K562 (cell line): ENCODE measurements at regions not wholly inside any gene's neighbourhood (a gene's known extent, or its start where the extent isn't known, plus 50 kb on each side); places are given as distances from the start of the nearest gene placed in this dataset.
A peak's percentile ranks its signal among the peaks of the same experiment; 100 is the strongest.

Experiments
- ATAC-seq: fragments of 200-7000 bp; cut with Tn5 transposase; 3 replicates; pipeline ENCODE4 v1.9.1; 2020; ENCODE audit warnings: moderate library complexity
- BruUV-seq: library from RNA; stranded (reverse); fragments of 400-500 nt; replicated peaks from 2 replicates; lab custom pipeline; 2021; lab: Mats Ljungman, UMichigan
- CTCF ChIA-PET: fragments of 300-600 bp; formaldehyde crosslinking; extraction: SDS; loops from one replicate; lab custom pipeline; 2021; ENCODE audit warnings: low intra/inter-chr PET ratio; lab: Yijun Ruan, JAX
- POLR2A ChIA-PET: fragments of 300-600, 350-650 bp; sonication (Branson Sonifier 250); formaldehyde crosslinking; extraction: SDS; loops from one replicate; lab custom pipeline; 2021; ENCODE audit warnings: antibody characterized with exemption, inconsistent platforms; lab: Yijun Ruan, JAX
- DNase-seq, 4 experiments: peaks; one replicate each; pipeline versions ENCODE4 v3.0.0 to v3.0.0-alpha.2; 2011 to 2018; ENCODE audit warnings: low spot score in 3 of 4, mixed read lengths in 3 of 4; ENCODE audit errors: extremely low read depth in 1 of 4
- FAIRE-seq: peaks from 2 replicates; lab custom pipeline; 2011; peaks lifted over from hg19 to GRCh38; lab: Jason Lieb, UNC
- H2AFZ ChIP-seq: 2 replicates; pipeline ENCODE4 v1.6.0; 2011; ENCODE audit warnings: low read depth, low read length, control low read depth, inconsistent platforms
- H3K27ac ChIP-seq: fragments of 200-600 bp; 3 replicates; pipeline ENCODE4 v1.8.0; 2011; ENCODE audit warnings: low read depth, mild to moderate bottlenecking, control low read depth, inconsistent platforms, low read length, moderate library complexity, mixed read lengths; ENCODE audit errors: extremely low read depth
- H3K27me3 ChIP-seq, 2 experiments: fragments of 300-600 bp in 1 of 2; 2 replicates in 1 of 2; 3 replicates in 1 of 2; pipeline versions ENCODE4 v1.6.0 to v1.8.0; 2011; ENCODE audit warnings: inconsistent platforms in 2 of 2, low read length in 2 of 2, mild to moderate bottlenecking in 1 of 2, mixed read lengths in 1 of 2, moderate library complexity in 1 of 2; ENCODE audit not compliant: control insufficient read depth in 2 of 2, insufficient read depth in 2 of 2
- H3K36me3 ChIP-seq: fragments of 300-600 bp; 3 replicates; pipeline ENCODE4 v1.8.0; 2011; ENCODE audit warnings: mild to moderate bottlenecking, low read length, inconsistent platforms; ENCODE audit not compliant: control insufficient read depth, insufficient read depth
- H3K4me1 ChIP-seq, 2 experiments: fragments of 200-600 bp in 1 of 2; replicated peaks in 1 of 2; 2 replicates in 1 of 2; 3 replicates in 1 of 2; pipeline versions ENCODE4 v1.5.1 to v1.8.0; 2011; ENCODE audit warnings: inconsistent platforms in 2 of 2, low read length in 2 of 2, mild to moderate bottlenecking in 1 of 2, mixed read lengths in 1 of 2, moderate library complexity in 1 of 2; ENCODE audit not compliant: control insufficient read depth in 2 of 2, insufficient read depth in 2 of 2
- H3K4me2 ChIP-seq: 2 replicates; pipeline ENCODE4 v1.6.1; 2011; ENCODE audit warnings: low read length, control low read depth, inconsistent platforms, mixed read lengths; ENCODE audit not compliant: insufficient read depth
- H3K4me3 ChIP-seq: fragments of 200-600 bp; sonication (generic), shearing (Covaris generic); 2 replicates; pipeline ENCODE4 v1.5.1; 2016; ENCODE audit warnings: control low read depth, inconsistent platforms
- H3K79me2 ChIP-seq: fragments of 200-600 bp; 3 replicates; pipeline ENCODE4 v1.8.0; 2011; ENCODE audit warnings: low read length, inconsistent platforms; ENCODE audit not compliant: control insufficient read depth, insufficient read depth
- H3K9ac ChIP-seq, 2 experiments: 2 replicates each; pipeline versions ENCODE4 v1.6.0 to v1.6.1; 2011; ENCODE audit warnings: low read depth in 2 of 2, low read length in 2 of 2, control low read depth in 1 of 2, inconsistent platforms in 1 of 2, mild to moderate bottlenecking in 1 of 2, mixed read lengths in 1 of 2; ENCODE audit not compliant: insufficient read depth in 1 of 2
- H3K9me1 ChIP-seq: one replicate; pipeline ENCODE4 v1.6.0; 2011; ENCODE audit warnings: inconsistent platforms, mild to moderate bottlenecking, low read length, moderate library complexity; ENCODE audit not compliant: control insufficient read depth, insufficient read depth
- H3K9me3 ChIP-seq: replicated peaks from 2 replicates; pipeline ENCODE4 v1.5.1; 2011; ENCODE audit warnings: low read depth, low read length, inconsistent platforms; ENCODE audit not compliant: control insufficient read depth, insufficient read depth
- H4K20me1 ChIP-seq: replicated peaks from 2 replicates; pipeline ENCODE4 v1.6.1; 2011; ENCODE audit warnings: low read length, inconsistent platforms, mixed read lengths; ENCODE audit not compliant: control insufficient read depth, insufficient read depth
- BMI1 ChIP-seq: fragments of 150-350 bp; IDR thresholded peaks from 2 replicates; pipeline ENCODE4 v1.6.1; 2014; ENCODE audit warnings: low read length
- CREBBP ChIP-seq: IDR thresholded peaks from one replicate; pipeline ENCODE4 v1.6.1; 2012; ENCODE audit warnings: low read depth, mild to moderate bottlenecking, control low read depth, inconsistent platforms, low read length
- MYBL2 ChIP-seq, 2 experiments: fragments of 450-650 bp in 1 of 2; sonication (generic) in 1 of 2; formaldehyde crosslinking in 1 of 2; IDR thresholded peaks; 2 replicates each; pipeline versions ENCODE4 v1.6.1 to v1.8.1; 2017 to 2022; ENCODE audit warnings: borderline replicate concordance in 1 of 2, inconsistent platforms in 1 of 2, low read depth in 1 of 2, mild to moderate bottlenecking in 1 of 2, missing genetic modification reagents in 1 of 2, moderate library complexity in 1 of 2
- PHF8 ChIP-seq: fragments of 200-600 bp; sonication (generic); IDR thresholded peaks from 2 replicates; pipeline ENCODE4 v1.6.1; 2012; ENCODE audit warnings: mixed run types, mild to moderate bottlenecking, inconsistent platforms, low read length, moderate library complexity, borderline replicate concordance
- RAD21 ChIP-seq, 2 experiments: fragments of 250-450 bp in 1 of 2; fragments of 450-650 bp in 1 of 2; sonication (Bioruptor Pico) in 1 of 2; formaldehyde crosslinking in 1 of 2; IDR thresholded peaks in 1 of 2; conservative IDR thresholded peaks in 1 of 2; 2 replicates each; pipeline versions ENCODE4 v1.4.0 to v1.8.0; 2020 to 2022; ENCODE audit warnings: mild to moderate bottlenecking in 2 of 2, moderate library complexity in 1 of 2
- STAG1 ChIP-seq: sonication (generic); formaldehyde crosslinking; IDR thresholded peaks from 2 replicates; pipeline ENCODE4 v1.5.0; 2020; ENCODE audit warnings: missing genetic modification reagents, borderline replicate concordance
- ZNF212 ChIP-seq: fragments of 450-650 bp; formaldehyde crosslinking; IDR thresholded peaks from 2 replicates; pipeline ENCODE4 v1.4.0; 2020; ENCODE audit warnings: mild to moderate bottlenecking
- WGBS: fragments of 100-300 bp; shearing (Covaris generic); methylation state at CpG from one replicate; pipeline ENCODE4 v1.1.6; 2016; ENCODE audit warnings: low coverage, mixed read lengths; ENCODE audit not compliant: insufficient coverage; ENCODE audit errors: missing lambda C conversion rate; 5-methylcytosine and 5-hydroxymethylcytosine counted together
- in situ Hi-C: fragments of 300-500 bp; cut with MboI; formaldehyde crosslinking; loops from 4 replicates; pipeline ENCODE4 v1.15.0; 2018; ENCODE audit warnings: inconsistent platforms, mixed read lengths
- intact Hi-C: fragments of 100-400 bp; cut with micrococcal nuclease; formaldehyde crosslinking; loops from 2 replicates; pipeline ENCODE4 v1.14.2; 2022
- TF ChIP-seq, protein P1 (sequence below), 2 experiments: fragments of 450-650 bp; formaldehyde crosslinking in 1 of 2; IDR thresholded peaks; 2 replicates each; pipeline versions ENCODE4 v1.4.0 to v1.6.1; 2014 to 2020; ENCODE audit warnings: mild to moderate bottlenecking in 2 of 2, borderline replicate concordance in 1 of 2, low read depth in 1 of 2
- TF ChIP-seq, protein P2 (sequence below), 3 experiments: IDR thresholded peaks in 2 of 3; conservative IDR thresholded peaks in 1 of 3; 2 replicates each; pipeline ENCODE4 v1.5.1; 2011 to 2012; ENCODE audit warnings: low read length in 3 of 3, mild to moderate bottlenecking in 3 of 3, control low read depth in 2 of 3, improper control_type of control experiment in 1 of 3, inconsistent platforms in 1 of 3, low read depth in 1 of 3, mixed read lengths in 1 of 3, moderate library complexity in 1 of 3; ENCODE audit not compliant: insufficient read depth in 2 of 3

DNA sequence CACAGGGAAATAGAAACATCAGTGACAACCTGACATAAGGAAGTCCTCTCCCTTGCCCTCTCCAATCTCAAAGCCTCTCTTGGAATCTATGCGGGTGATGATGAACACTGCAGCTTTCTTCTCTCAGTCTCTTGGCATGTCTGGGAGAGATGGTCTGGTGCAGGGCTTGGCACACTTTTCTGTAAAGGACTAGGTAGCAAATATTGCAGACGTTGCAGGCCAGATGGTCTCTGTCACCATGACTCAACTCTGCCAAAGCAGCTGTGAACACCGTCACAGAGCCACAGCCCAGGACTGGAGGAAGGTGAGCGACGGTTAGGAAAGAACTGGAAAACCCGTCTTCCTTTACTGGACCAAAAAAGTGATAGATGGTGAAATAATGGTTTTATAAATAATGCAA lies 591.0 kb upstream of the TMEM132C start (continued):
- TF ChIP-seq MYBL2 (IDR thresholded peaks at IDR 0.05; ENCODE audit: low read depth) (no peak), MYBL2 (CRISPR knock-in tag; IDR thresholded peaks at IDR 0.05; ENCODE audit: borderline replicate concordance) (no peak), ZNF212 (CRISPR knock-in tag) (no peak), PHF8 (no peak)

DNA sequence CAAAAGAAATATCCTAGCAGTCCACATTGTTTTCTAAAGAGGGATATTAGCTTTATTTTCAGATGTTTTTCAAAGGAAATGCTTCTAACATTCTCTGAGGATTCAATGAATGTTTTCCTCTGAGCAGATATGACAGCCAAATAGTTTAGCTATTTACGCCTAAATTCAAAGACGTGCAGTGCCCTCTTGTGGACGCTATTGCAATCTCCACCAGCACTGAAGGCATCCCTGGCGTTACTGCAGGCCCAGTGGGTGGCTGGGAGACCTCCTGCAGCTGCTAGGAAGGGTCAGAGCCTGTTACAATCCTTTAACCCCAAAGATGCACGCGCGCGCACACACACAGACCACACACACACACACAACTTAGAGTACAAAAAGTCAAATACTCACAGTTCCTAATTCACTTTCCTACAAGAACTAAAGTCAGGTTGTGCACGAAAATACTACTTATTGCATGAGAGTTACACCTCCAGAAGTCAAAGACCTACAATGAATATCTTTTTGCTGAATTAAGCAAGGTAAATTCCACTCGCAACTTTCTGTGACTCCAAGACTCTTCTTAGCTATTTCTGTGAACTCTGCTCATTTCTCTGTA lies 589.3 kb upstream of the TMEM132C start:
- intact Hi-C loops: loop anchor here (5.0 kb wide), 1 partner anchor 295 kb away; no protein-coding TSS in a partner anchor
- FAIRE-seq (peak; percentile 87), DNase-seq (peak; percentile 43 to 69 (median 45)), ATAC-seq (peak; percentile 92)
- Histone ChIP-seq H3K9me3 (no peaks in the 10 kb centered on the region), H3K9me1 (no peaks in the 10 kb centered on the region), H3K4me3 (no peak overlapping the region), H2AFZ (no peak overlapping the region), H3K27ac (no peak overlapping the region), H3K27me3 (no peaks in the 10 kb centered on the region), H3K4me2 (no peak overlapping the region), H3K79me2 (no peaks in the 10 kb centered on the region), H3K36me3 (no peaks in the 10 kb centered on the region), H4K20me1 (no peaks in the 10 kb centered on the region), H3K4me1 (no peaks in the 10 kb centered on the region), H3K9ac (no peak overlapping the region)
- CTCF ChIA-PET: no interaction called here
- 1% methylated on average over 10 of the region's 10 CpGs for WGBS
- in situ Hi-C loops: no loop called here
- POLR2A ChIA-PET: interaction anchor here (1.2 kb wide), 1 partner anchor 13 kb away, joined by 3 read pairs; no protein-coding TSS in a partner anchor
- BruUV-seq: no TSS peak
- TF ChIP-seq, protein P1, sequence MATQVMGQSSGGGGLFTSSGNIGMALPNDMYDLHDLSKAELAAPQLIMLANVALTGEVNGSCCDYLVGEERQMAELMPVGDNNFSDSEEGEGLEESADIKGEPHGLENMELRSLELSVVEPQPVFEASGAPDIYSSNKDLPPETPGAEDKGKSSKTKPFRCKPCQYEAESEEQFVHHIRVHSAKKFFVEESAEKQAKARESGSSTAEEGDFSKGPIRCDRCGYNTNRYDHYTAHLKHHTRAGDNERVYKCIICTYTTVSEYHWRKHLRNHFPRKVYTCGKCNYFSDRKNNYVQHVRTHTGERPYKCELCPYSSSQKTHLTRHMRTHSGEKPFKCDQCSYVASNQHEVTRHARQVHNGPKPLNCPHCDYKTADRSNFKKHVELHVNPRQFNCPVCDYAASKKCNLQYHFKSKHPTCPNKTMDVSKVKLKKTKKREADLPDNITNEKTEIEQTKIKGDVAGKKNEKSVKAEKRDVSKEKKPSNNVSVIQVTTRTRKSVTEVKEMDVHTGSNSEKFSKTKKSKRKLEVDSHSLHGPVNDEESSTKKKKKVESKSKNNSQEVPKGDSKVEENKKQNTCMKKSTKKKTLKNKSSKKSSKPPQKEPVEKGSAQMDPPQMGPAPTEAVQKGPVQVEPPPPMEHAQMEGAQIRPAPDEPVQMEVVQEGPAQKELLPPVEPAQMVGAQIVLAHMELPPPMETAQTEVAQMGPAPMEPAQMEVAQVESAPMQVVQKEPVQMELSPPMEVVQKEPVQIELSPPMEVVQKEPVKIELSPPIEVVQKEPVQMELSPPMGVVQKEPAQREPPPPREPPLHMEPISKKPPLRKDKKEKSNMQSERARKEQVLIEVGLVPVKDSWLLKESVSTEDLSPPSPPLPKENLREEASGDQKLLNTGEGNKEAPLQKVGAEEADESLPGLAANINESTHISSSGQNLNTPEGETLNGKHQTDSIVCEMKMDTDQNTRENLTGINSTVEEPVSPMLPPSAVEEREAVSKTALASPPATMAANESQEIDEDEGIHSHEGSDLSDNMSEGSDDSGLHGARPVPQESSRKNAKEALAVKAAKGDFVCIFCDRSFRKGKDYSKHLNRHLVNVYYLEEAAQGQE (IDR thresholded peaks at IDR 0.05; ENCODE audit: borderline replicate concordance): peak; percentile 26; the same call in 1 of the 2 replicates
- TF ChIP-seq, protein P1 (CRISPR knock-in tag; IDR thresholded peaks at IDR 0.05; ENCODE audit: low read depth): no peak
- TF ChIP-seq STAG1 (peak; percentile 29; the same call in 1 of the 2 replicates), BMI1 (no peak), CREBBP (no peak), RAD21 (CRISPR knock-in tag; conservative IDR thresholded peaks at IDR 0.05 in 1 of 2, IDR thresholded peaks at IDR 0.05 in 1 of 2) (peak; percentile 49 to 61)
- TF ChIP-seq, protein P2, sequence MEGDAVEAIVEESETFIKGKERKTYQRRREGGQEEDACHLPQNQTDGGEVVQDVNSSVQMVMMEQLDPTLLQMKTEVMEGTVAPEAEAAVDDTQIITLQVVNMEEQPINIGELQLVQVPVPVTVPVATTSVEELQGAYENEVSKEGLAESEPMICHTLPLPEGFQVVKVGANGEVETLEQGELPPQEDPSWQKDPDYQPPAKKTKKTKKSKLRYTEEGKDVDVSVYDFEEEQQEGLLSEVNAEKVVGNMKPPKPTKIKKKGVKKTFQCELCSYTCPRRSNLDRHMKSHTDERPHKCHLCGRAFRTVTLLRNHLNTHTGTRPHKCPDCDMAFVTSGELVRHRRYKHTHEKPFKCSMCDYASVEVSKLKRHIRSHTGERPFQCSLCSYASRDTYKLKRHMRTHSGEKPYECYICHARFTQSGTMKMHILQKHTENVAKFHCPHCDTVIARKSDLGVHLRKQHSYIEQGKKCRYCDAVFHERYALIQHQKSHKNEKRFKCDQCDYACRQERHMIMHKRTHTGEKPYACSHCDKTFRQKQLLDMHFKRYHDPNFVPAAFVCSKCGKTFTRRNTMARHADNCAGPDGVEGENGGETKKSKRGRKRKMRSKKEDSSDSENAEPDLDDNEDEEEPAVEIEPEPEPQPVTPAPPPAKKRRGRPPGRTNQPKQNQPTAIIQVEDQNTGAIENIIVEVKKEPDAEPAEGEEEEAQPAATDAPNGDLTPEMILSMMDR (IDR thresholded peaks at IDR 0.05 in 2 of 3, conservative IDR thresholded peaks at IDR 0.05 in 1 of 3; ENCODE audit: insufficient read depth in 2 of 3, low read depth in 1 of 3, low read length in 3 of 3): peak; percentile 58 to 72 (median 64)
